Neural cell (in vitro differentiated cells): ENCODE measurements at regions not wholly inside any gene's neighbourhood (a gene's known extent, or its start where the extent isn't known, plus 50 kb on each side); places are given as distances from the start of the nearest gene placed in this dataset.

ENCODE experiments used
- CTCF ChIP-seq: fragments of 450-650 bp; IDR thresholded peaks from 2 replicates; pipeline ENCODE4 v1.5.1; 2014; ENCODE audit warnings: antibody characterized with exemption, mild to moderate bottlenecking, moderate library complexity; ENCODE audit not compliant: poor library complexity, severe bottlenecking
- EP300 ChIP-seq: fragments of 450-650 bp; conservative IDR thresholded peaks from 2 replicates; pipeline ENCODE4 v1.6.1; 2014; ENCODE audit warnings: antibody characterized with exemption, mild to moderate bottlenecking, moderate library complexity; ENCODE audit not compliant: poor library complexity, severe bottlenecking
- EZH2 ChIP-seq: fragments of 200-600, 300-800 bp; shearing (Covaris generic), sonication (generic); IDR thresholded peaks from 2 replicates; pipeline ENCODE4 v1.6.1; 2014; ENCODE audit warnings: antibody characterized with exemption, low read length, borderline replicate concordance, mild to moderate bottlenecking; ENCODE audit not compliant: insufficient read depth, poor library complexity, severe bottlenecking
- MXI1 ChIP-seq: fragments of 450-650 bp; conservative IDR thresholded peaks from 2 replicates; pipeline ENCODE4 v1.6.1; 2014; ENCODE audit warnings: antibody characterized with exemption, mild to moderate bottlenecking; ENCODE audit not compliant: poor library complexity, severe bottlenecking
- POLR2AphosphoS5 ChIP-seq: IDR thresholded peaks from 2 replicates; pipeline ENCODE4 v1.6.1; 2012
- RAD21 ChIP-seq: fragments of 450-650 bp; conservative IDR thresholded peaks from 2 replicates; pipeline ENCODE4 v1.6.1; 2014; ENCODE audit warnings: antibody characterized with exemption, mild to moderate bottlenecking, moderate library complexity
- SMC3 ChIP-seq: fragments of 450-650 bp; conservative IDR thresholded peaks from 2 replicates; pipeline ENCODE4 v1.6.1; 2014; ENCODE audit warnings: antibody characterized with exemption, mild to moderate bottlenecking, moderate library complexity; ENCODE audit not compliant: poor library complexity
- TAF1 ChIP-seq: IDR thresholded peaks from 2 replicates; pipeline ENCODE4 v1.6.1; 2012; ENCODE audit warnings: low read depth
- TF ChIP-seq, protein P1 (sequence below): IDR thresholded peaks from 2 replicates; pipeline ENCODE4 v1.6.1; 2012; ENCODE audit warnings: borderline replicate concordance

- no peak for TF ChIP-seq EZH2
- TF ChIP-seq, protein P1, sequence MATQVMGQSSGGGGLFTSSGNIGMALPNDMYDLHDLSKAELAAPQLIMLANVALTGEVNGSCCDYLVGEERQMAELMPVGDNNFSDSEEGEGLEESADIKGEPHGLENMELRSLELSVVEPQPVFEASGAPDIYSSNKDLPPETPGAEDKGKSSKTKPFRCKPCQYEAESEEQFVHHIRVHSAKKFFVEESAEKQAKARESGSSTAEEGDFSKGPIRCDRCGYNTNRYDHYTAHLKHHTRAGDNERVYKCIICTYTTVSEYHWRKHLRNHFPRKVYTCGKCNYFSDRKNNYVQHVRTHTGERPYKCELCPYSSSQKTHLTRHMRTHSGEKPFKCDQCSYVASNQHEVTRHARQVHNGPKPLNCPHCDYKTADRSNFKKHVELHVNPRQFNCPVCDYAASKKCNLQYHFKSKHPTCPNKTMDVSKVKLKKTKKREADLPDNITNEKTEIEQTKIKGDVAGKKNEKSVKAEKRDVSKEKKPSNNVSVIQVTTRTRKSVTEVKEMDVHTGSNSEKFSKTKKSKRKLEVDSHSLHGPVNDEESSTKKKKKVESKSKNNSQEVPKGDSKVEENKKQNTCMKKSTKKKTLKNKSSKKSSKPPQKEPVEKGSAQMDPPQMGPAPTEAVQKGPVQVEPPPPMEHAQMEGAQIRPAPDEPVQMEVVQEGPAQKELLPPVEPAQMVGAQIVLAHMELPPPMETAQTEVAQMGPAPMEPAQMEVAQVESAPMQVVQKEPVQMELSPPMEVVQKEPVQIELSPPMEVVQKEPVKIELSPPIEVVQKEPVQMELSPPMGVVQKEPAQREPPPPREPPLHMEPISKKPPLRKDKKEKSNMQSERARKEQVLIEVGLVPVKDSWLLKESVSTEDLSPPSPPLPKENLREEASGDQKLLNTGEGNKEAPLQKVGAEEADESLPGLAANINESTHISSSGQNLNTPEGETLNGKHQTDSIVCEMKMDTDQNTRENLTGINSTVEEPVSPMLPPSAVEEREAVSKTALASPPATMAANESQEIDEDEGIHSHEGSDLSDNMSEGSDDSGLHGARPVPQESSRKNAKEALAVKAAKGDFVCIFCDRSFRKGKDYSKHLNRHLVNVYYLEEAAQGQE: no peak
- TF ChIP-seq CTCF: no peak
- TF ChIP-seq EP300: no peak
- no peak for TF ChIP-seq TAF1
- no peak for TF ChIP-seq SMC3
- TF ChIP-seq POLR2AphosphoS5: no peak
- no peak for TF ChIP-seq RAD21
- no peak for TF ChIP-seq MXI1
These were observed 246.2 kb downstream of the SOCS6 start for GRCh38 chr18:70535041-70535440.
